Right atrium auricular region (tissue), 2 donors: ENCODE measurements at regions not wholly inside any gene's neighbourhood (a gene's known extent, or its start where the extent isn't known, plus 50 kb on each side); places are given as distances from the start of the nearest gene placed in this dataset.
"Not testable (repeated sequence)": the region's sequence is repeated elsewhere in the genome, so short reads cannot be mapped to it uniquely, and the experiment has no call there.

ENCODE experiments used
- DNase-seq: peaks from one replicate; pipeline ENCODE4 v3.0.0-alpha.2; 2019; ENCODE audit warnings: low spot score
- H3K27ac ChIP-seq, 2 donors: fragments of 200-600 bp; sonication (generic); 1 replicate in 1 of 2; 2 replicates in 1 of 2; pipeline ENCODE4 v1.5.1; 2016 to 2019
- H3K27me3 ChIP-seq, 2 donors: fragments of 200-600 bp; sonication (generic); one replicate each; pipeline versions ENCODE4 v1.5.1 to v1.6.0; 2017 to 2019
- H3K36me3 ChIP-seq: fragments of 200-600 bp; sonication (generic); one replicate; pipeline ENCODE4 v1.5.1; 2016
- H3K4me1 ChIP-seq, 2 donors: fragments of 200-600 bp; sonication (generic); one replicate each; pipeline versions ENCODE4 v1.5.1 to v1.6.0; 2017 to 2019
- H3K4me3 ChIP-seq, 2 donors: fragments of 200-600 bp; sonication (generic); 1 replicate in 1 of 2; 2 replicates in 1 of 2; pipeline ENCODE4 v1.5.1; 2017 to 2019; ENCODE audit warnings: mild to moderate bottlenecking in 1 of 2, moderate library complexity in 1 of 2
- H3K9me3 ChIP-seq, 2 donors: fragments of 200-600 bp; sonication (generic); one replicate each; pipeline ENCODE4 v1.5.1; 2019
- TF ChIP-seq, protein P1 (sequence below), 2 donors: fragments of 200-600 bp; sonication (generic); IDR thresholded peaks; one replicate each; pipeline ENCODE4 v1.5.1; 2019; ENCODE audit warnings: antibody characterized with exemption in 2 of 2

DNA sequence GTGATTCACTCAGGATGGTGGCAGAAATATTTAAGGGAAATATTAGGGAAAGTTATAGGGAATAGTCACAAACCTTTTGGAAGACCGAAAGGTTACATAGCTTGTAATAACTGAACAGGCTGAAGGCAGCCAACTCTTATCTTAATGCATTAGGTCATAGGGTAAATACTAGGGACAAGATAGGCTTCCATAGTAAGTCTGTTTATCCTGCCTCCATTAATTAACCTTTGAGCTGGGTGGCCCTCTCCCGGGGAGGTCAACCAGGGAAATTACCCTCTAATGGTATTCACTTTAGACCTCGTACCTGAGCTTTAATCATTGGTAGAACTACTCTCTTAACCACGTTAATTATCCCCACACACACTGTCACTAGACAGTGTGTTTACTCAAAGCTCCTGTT is 981.8 kb downstream of the SLC16A7 start:
- H3K36me3 ChIP-seq, result no peaks in the 10 kb centered on the region
- no peaks in the 10 kb centered on the region for H3K4me1 ChIP-seq
- TF ChIP-seq, protein P1, sequence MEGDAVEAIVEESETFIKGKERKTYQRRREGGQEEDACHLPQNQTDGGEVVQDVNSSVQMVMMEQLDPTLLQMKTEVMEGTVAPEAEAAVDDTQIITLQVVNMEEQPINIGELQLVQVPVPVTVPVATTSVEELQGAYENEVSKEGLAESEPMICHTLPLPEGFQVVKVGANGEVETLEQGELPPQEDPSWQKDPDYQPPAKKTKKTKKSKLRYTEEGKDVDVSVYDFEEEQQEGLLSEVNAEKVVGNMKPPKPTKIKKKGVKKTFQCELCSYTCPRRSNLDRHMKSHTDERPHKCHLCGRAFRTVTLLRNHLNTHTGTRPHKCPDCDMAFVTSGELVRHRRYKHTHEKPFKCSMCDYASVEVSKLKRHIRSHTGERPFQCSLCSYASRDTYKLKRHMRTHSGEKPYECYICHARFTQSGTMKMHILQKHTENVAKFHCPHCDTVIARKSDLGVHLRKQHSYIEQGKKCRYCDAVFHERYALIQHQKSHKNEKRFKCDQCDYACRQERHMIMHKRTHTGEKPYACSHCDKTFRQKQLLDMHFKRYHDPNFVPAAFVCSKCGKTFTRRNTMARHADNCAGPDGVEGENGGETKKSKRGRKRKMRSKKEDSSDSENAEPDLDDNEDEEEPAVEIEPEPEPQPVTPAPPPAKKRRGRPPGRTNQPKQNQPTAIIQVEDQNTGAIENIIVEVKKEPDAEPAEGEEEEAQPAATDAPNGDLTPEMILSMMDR (IDR thresholded peaks at IDR 0.05), result no peak
- no peak overlapping the region for H3K27ac ChIP-seq
- no peaks in the 10 kb centered on the region for H3K27me3 ChIP-seq
- no peak overlapping the region for H3K4me3 ChIP-seq
- no peaks in the 10 kb centered on the region for H3K9me3 ChIP-seq
- no peak for DNase-seq

DNA sequence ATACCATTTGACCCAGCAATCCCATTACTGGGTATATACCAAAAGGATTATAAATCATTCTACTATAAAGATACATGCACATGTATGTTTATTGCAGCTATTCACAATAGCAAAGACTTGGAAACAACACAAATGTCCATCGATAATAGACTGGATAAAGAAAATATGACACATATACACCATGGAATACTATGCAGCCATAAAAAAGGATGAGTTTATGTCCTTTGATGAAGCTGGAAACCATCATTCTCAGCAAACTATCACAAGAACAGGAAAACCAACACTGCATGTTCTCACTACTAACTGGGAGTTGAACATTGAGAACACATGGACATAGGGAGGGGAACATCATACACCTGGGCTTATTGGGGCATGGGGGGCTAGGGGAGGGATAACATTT is 991.8 kb downstream of the SLC16A7 start:
- H3K27ac ChIP-seq, H3K27me3 ChIP-seq, DNase-seq, H3K36me3 ChIP-seq, H3K9me3 ChIP-seq, H3K4me3 ChIP-seq, H3K4me1 ChIP-seq: not testable (repeated sequence)

DNA sequence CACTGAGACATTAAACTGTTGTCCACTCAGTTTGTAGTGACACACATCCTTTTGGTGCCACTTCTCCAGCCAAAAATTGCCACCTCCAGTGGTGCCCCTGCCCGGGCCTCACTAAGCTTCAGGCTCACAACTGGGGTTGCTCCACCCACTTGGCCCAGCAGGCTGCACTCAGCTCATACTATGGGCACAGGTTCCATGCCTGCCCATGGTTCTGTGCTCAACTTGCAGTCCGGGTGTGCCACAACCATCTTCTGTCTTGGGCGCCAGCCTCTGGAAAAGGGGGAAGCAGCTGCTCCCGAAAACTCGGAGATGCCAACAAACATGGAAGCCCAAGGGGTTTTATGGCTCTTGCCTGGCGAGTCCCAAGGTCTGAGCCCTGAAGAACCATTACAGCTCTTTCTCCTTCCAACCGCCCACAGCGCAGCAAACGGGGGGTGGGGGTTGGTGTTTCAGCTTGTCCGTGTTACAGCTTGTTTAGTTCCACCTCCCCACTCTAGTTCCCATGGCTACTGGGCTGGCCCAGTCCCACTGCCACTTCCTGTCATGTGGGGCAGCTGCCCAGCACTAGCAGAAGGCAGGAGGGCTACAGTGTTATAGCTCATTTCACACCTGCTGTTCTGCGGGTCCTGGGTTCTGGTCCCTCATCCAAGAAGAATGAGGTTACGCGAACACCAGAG is 998.3 kb downstream of the SLC16A7 start:
- Histone ChIP-seq H3K4me3 (no peak overlapping the region), H3K4me1 (no peaks in the 10 kb centered on the region), H3K27ac (no peak overlapping the region), H3K9me3 (peaks cover 0 to 3% of the 10 kb centered on the region in 2 donors), H3K36me3 (no peaks in the 10 kb centered on the region), H3K27me3 (no peaks in the 10 kb centered on the region)
- DNase-seq, result no peak
- TF ChIP-seq, protein P1 (IDR thresholded peaks at IDR 0.05), result no peak

DNA sequence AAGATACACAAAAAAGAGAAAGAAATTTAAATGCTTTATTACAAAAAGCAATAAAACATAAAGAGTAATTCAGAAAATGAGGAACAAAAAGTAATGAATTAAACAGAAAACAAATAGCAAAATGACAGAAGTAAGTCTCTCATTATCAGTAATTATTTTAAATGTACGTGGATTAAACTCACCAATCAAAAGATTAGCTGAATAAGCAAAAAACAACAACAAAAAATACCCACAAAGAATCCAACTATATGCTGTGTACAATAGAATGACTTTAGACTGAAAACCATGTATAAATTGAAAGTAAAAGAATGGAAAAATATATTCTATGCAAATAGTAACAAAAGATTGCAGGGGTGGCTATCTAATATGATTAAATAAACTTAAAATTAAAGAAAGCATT is 1006.8 kb downstream of the SLC16A7 start:
- no peaks in the 10 kb centered on the region for H3K4me1 ChIP-seq
- no peak overlapping the region for H3K27ac ChIP-seq
- DNase-seq, result no peak
- no peak overlapping the region for H3K4me3 ChIP-seq
- H3K27me3 ChIP-seq, result no peaks in the 10 kb centered on the region
- TF ChIP-seq, protein P1 (IDR thresholded peaks at IDR 0.05), result no peak
- peaks cover 0 to 17% of the 10 kb centered on the region in 2 donors for H3K9me3 ChIP-seq
- no peaks in the 10 kb centered on the region for H3K36me3 ChIP-seq

DNA sequence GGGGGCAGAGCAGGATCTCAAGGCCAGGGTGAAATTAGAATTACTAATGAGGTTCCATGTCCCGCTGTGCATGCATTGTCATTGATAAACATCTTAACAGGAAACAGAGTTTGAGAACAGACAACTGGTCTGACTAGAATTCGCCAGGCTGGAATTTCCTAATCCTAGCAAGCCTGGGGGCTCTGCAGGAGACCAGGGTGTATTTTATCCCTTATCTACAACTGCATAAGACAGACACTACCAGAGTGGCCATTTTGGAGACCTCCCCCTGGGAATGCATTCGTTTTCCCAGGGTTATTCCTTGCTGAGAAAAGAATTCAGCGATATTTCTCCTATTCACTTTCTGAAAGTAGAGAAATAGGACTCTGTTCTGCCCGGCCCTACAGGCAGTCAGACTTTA is 1007.6 kb downstream of the SLC16A7 start:
- not testable (repeated sequence) for H3K27me3 ChIP-seq, DNase-seq, H3K4me1 ChIP-seq, H3K4me3 ChIP-seq, H3K27ac ChIP-seq, H3K36me3 ChIP-seq
- peaks cover 0 to 17% of the 10 kb centered on the region in 2 donors for H3K9me3 ChIP-seq

DNA sequence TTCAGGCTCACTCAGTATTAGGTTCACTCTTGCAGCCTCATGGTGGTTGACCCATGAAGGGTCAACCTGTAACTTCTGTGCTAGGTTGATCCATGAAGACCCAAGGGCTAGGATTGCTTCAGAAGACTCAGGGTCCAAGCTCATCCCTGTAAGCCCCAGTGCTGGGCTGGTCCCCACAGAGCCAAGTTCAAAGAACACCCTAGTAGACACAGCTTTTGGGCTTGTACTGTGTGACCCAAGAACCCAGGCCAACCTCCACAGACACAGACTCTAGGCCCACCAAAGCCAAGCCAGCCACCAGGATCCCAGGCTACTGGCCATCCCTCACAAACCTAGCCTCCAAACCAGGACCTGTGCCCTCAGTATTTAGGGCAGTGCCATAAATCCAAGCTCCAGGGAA is 1020.6 kb downstream of the SLC16A7 start:
- H3K36me3 ChIP-seq, result no peaks in the 10 kb centered on the region
- no peak overlapping the region for H3K27ac ChIP-seq
- no peaks in the 10 kb centered on the region for H3K4me1 ChIP-seq
- peaks cover 0 to 12% of the 10 kb centered on the region in 2 donors for H3K9me3 ChIP-seq
- DNase-seq, result no peak
- no peak overlapping the region for H3K4me3 ChIP-seq
- TF ChIP-seq, protein P1 (IDR thresholded peaks at IDR 0.05), result no peak
- no peaks in the 10 kb centered on the region for H3K27me3 ChIP-seq

DNA sequence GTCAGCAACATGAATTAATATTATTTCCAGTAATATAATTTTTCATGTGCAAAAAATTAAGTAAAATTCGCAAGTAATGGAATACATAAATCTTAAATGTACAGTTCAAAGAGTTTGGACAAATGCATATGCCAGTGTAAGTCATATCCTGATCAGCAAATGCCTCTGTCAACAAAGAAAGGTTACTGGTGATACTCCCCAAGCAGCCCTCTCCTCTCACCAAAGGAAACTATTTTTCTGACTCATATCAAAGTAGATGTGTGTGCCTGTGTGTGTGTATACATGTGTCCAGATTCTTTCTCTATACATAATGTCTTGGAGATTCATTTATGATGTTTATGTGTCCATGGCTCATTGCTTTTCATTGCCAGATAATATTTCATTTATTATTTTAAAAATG is 1035.0 kb downstream of the SLC16A7 start:
- DNase-seq, result no peak
- Histone ChIP-seq H3K27me3 (no peaks in the 10 kb centered on the region), H3K27ac (no peak overlapping the region), H3K9me3 (no peaks in the 10 kb centered on the region), H3K36me3 (no peaks in the 10 kb centered on the region), H3K4me1 (no peaks in the 10 kb centered on the region), H3K4me3 (no peak overlapping the region)
- TF ChIP-seq, protein P1 (IDR thresholded peaks at IDR 0.05), result no peak
